Body of pancreas (tissue), 4 donors: ENCODE measurements at regions not wholly inside any gene's neighbourhood (a gene's known extent, or its start where the extent isn't known, plus 50 kb on each side); places are given as distances from the start of the nearest gene placed in this dataset.

ENCODE experiments used
- ATAC-seq: fragments of 150-250 bp; one replicate; pipeline ENCODE4 v1.9.1; 2016
- DNase-seq, 4 donors: peaks; one replicate each; pipeline ENCODE4 v3.0.0-alpha.2; 2019
- H3K27ac ChIP-seq, 4 donors: fragments of 200-600 bp; sonication (generic); 1 replicate in 3 of 4; 2 replicates in 1 of 4; pipeline versions ENCODE4 v1.5.1 to v1.6.1; 2016 to 2019; ENCODE audit warnings: mild to moderate bottlenecking in 1 of 4, mixed read lengths in 1 of 4, moderate library complexity in 1 of 4
- H3K27me3 ChIP-seq, 2 donors: fragments of 200-600 bp; sonication (generic); one replicate each; pipeline ENCODE4 v1.6.0; 2016; ENCODE audit warnings: mild to moderate bottlenecking in 1 of 2
- H3K36me3 ChIP-seq, 2 donors: fragments of 200-600 bp; sonication (generic); replicated peaks in 1 of 2; 2 replicates each; pipeline ENCODE4 v1.5.1; 2016; ENCODE audit warnings: low read depth in 2 of 2; ENCODE audit not compliant: insufficient read depth in 1 of 2
- H3K4me1 ChIP-seq: fragments of 200-600 bp; sonication (generic); one replicate; pipeline ENCODE4 v1.6.0; 2016
- H3K4me3 ChIP-seq, 2 donors: fragments of 200-600 bp; sonication (generic); 1 replicate in 1 of 2; 2 replicates in 1 of 2; pipeline ENCODE4 v1.5.1; 2016 to 2019
- H3K9me3 ChIP-seq, 3 donors: fragments of 200-600 bp; sonication (generic); 1 replicate in 2 of 3; 2 replicates in 1 of 3; pipeline ENCODE4 v1.5.1; 2016
- POLR2A ChIP-seq, 3 donors: fragments of 450-650 bp; IDR thresholded peaks; one replicate each; pipeline ENCODE4 v1.6.1; 2016; ENCODE audit warnings: antibody characterized with exemption in 3 of 3, mild to moderate bottlenecking in 2 of 3
- WGBS, 2 donors: methylation state at CpG; one replicate each; pipeline ENCODE4 v1.1.5; 2017; 5-methylcytosine and 5-hydroxymethylcytosine counted together
- intact Hi-C: fragments of 100-400 bp; cut with DNase I; formaldehyde crosslinking; loops from one replicate; pipeline ENCODE4 v1.15.1; 2023
- TF ChIP-seq, protein P1 (sequence below), 7 experiments: fragments of 450-650 bp in 4 of 7; fragments of 200-600 bp in 3 of 7; sonication (generic) in 3 of 7; IDR thresholded peaks; one replicate each; pipeline ENCODE4 v1.5.1; 2016 to 2019; ENCODE audit warnings: antibody characterized with exemption in 7 of 7

DNA sequence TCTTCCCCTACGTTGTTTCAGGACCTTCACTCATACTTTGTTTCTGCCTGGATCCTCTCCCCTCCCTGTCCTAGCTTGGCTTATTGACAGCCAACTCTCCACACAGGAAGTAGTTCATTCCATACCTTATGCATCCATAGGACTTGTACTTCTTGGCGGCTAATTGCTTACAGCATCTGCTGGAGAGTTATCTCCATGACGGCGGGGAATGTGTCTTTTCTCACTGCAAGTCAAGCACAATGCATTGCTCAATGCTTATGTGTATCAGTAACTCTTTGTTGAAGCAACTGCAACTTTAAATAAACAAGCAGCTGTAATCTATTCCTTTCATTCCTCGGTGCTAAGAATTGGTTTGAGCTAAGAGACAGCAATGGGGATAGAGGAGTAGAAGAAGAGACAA lies 551.3 kb upstream of the EPHA7 start:
- WGBS, 2 donors = 32 to 34% methylated on average over 5 of the region's 5 CpGs

DNA sequence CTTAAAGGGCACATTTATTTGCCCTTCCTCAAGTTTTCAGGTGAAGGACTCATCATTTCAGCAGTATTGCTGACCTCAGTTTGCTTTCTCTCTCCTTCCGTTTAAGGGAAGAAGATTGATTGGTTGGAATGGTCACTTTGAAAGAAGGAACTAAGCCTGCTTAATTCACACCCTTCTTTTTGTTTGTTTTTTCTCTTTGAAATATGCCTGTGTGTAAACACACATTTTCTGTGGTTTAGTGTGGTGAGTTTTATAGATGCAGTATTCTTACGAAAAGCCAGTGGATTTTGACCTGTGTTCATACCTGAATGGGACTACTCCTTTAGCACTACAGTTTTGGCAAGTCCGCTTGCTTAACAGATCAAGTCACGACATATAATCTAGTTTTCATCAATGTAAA lies 548.8 kb upstream of the EPHA7 start:
- no peak for DNase-seq
- Histone ChIP-seq H3K27ac (no peak overlapping the region), H3K36me3 (no peaks in the 10 kb centered on the region), H3K9me3 (no peaks in the 10 kb centered on the region), H3K27me3 (no peaks in the 10 kb centered on the region), H3K4me1 (no peaks in the 10 kb centered on the region), H3K4me3 (no peak overlapping the region)
- intact Hi-C loops = no loop called here
- TF ChIP-seq POLR2A (IDR thresholded peaks at IDR 0.05) = no peak
- TF ChIP-seq, protein P1, sequence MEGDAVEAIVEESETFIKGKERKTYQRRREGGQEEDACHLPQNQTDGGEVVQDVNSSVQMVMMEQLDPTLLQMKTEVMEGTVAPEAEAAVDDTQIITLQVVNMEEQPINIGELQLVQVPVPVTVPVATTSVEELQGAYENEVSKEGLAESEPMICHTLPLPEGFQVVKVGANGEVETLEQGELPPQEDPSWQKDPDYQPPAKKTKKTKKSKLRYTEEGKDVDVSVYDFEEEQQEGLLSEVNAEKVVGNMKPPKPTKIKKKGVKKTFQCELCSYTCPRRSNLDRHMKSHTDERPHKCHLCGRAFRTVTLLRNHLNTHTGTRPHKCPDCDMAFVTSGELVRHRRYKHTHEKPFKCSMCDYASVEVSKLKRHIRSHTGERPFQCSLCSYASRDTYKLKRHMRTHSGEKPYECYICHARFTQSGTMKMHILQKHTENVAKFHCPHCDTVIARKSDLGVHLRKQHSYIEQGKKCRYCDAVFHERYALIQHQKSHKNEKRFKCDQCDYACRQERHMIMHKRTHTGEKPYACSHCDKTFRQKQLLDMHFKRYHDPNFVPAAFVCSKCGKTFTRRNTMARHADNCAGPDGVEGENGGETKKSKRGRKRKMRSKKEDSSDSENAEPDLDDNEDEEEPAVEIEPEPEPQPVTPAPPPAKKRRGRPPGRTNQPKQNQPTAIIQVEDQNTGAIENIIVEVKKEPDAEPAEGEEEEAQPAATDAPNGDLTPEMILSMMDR (IDR thresholded peaks at IDR 0.05) = no peak
- 56 to 59% methylated on average over 4 of the region's 4 CpGs for WGBS, 2 donors
- no peak for ATAC-seq

More for the DNA sequence above, 551.3 kb upstream of the EPHA7 start:
- H3K4me3 ChIP-seq = no peak overlapping the region
- ATAC-seq (no peak), DNase-seq (no peak)
- H3K36me3 ChIP-seq = no peaks in the 10 kb centered on the region
- intact Hi-C loops = no loop called here
- no peak overlapping the region for H3K27ac ChIP-seq
- H3K4me1 ChIP-seq = no peaks in the 10 kb centered on the region
- H3K27me3 ChIP-seq = no peaks in the 10 kb centered on the region
- TF ChIP-seq, protein P1 (IDR thresholded peaks at IDR 0.05) = no peak
- TF ChIP-seq POLR2A (IDR thresholded peaks at IDR 0.05) = no peak
- H3K9me3 ChIP-seq = no peaks in the 10 kb centered on the region

GRCh38 chr6:93964926-93965325 lies 545.6 kb upstream of the EPHA7 start:
- WGBS, 2 donors = 72 to 79% methylated on average over 1 of the region's 1 CpG
- H3K4me1 ChIP-seq = no peaks in the 10 kb centered on the region
- intact Hi-C loops = no loop called here

DNA sequence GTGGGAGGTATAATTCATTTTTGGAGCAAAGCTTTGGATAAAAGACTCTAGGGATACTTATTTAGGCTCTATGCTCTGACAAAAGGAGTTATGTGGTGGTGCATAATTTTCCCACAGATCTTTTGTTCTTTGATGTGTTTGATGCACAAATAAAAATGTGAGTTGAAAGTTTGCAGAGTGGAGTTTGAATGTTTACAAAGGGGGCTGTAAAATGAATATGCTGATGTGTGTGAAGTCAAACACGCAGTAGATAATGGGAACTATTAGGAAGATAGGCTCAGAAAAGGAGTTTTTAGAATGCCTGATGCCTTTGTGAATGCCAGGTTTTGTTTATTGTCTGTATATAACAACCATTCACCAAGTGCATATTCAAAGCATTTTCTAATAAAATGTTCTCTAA lies 545.0 kb upstream of the EPHA7 start:
- Histone ChIP-seq H3K27me3 (no peaks in the 10 kb centered on the region), H3K9me3 (no peaks in the 10 kb centered on the region), H3K4me1 (no peaks in the 10 kb centered on the region), H3K4me3 (no peak overlapping the region), H3K36me3 (no peaks in the 10 kb centered on the region), H3K27ac (no peak overlapping the region)
- TF ChIP-seq, protein P1 (IDR thresholded peaks at IDR 0.05) = no peak
- no peak for TF ChIP-seq POLR2A (IDR thresholded peaks at IDR 0.05)
- 17 to 28% methylated on average over 1 of the region's 1 CpG for WGBS, 2 donors
- DNase-seq = no peak
- intact Hi-C loops = no loop called here
- no peak for ATAC-seq

More at GRCh38 chr6:93964926-93965325, 545.6 kb upstream of the EPHA7 start:
- DNase-seq = no peak
- ATAC-seq = no peak
- no peaks in the 10 kb centered on the region for H3K27me3 ChIP-seq
- H3K4me3 ChIP-seq = no peak overlapping the region
- no peak overlapping the region for H3K27ac ChIP-seq
- TF ChIP-seq POLR2A (IDR thresholded peaks at IDR 0.05) = no peak
- TF ChIP-seq, protein P1 (IDR thresholded peaks at IDR 0.05) = no peak
- H3K9me3 ChIP-seq = no peaks in the 10 kb centered on the region
- H3K36me3 ChIP-seq = no peaks in the 10 kb centered on the region

DNA sequence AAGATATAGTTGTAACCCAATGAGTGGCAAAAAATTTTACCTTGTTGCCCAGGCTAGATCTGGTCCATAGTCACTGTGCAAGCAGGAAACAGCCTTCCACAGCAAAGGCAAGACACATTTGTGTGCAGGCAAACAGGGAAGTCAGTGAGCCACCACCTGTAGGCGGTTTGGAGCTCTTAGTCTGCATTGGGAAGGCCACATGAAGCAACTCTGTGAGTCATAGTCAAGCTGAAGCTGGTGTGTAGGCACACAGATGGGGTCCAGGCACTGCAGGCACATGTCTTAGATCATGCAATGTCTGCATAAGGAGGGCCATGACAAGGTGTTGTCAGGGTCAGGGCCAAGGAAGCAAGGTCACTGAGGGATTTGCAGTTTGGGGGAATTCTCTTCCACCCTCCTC lies 543.2 kb upstream of the EPHA7 start:
- intact Hi-C loops = no loop called here
- no peaks in the 10 kb centered on the region for H3K4me1 ChIP-seq
- H3K4me3 ChIP-seq = no peak overlapping the region
- WGBS, 2 donors = 14 to 54% methylated on average over 1 of the region's 1 CpG
- DNase-seq (no peak), ATAC-seq (no peak)
- H3K36me3 ChIP-seq = no peaks in the 10 kb centered on the region
- no peaks in the 10 kb centered on the region for H3K27me3 ChIP-seq
- TF ChIP-seq POLR2A (IDR thresholded peaks at IDR 0.05) = no peak
- TF ChIP-seq, protein P1 (IDR thresholded peaks at IDR 0.05) = no peak
- H3K27ac ChIP-seq = no peak overlapping the region
- H3K9me3 ChIP-seq = no peaks in the 10 kb centered on the region
